NCI-H1930 (cell line): ENCODE measurements at regions not wholly inside any gene's neighbourhood (a gene's known extent, or its start where the extent isn't known, plus 50 kb on each side); places are given as distances from the start of the nearest gene placed in this dataset.

Source experiments
- DNase-seq, 2 experiments: peaks; one replicate each; lab custom pipeline; 2025; lab: John Stamatoyannopoulos, UW

GRCh38 chr4:177573507-177573906, 131.3 kb upstream of the AGA start:
- no peak for DNase-seq

- no peak for DNase-seq
These were observed 132.2 kb upstream of the AGA start for GRCh38 chr4:177574446-177574845.

- DNase-seq: no peak
These were observed 137.4 kb upstream of the AGA start for GRCh38 chr4:177579649-177580048.

GRCh38 chr4:177582992-177583391, 140.8 kb upstream of the AGA start:
- no peak for DNase-seq

GRCh38 chr4:177587989-177588388, 145.8 kb upstream of the AGA start:
- DNase-seq: no peak

- no peak for DNase-seq
These were observed 153.1 kb upstream of the AGA start for GRCh38 chr4:177595386-177595785.

GRCh38 chr4:177596035-177596434, 153.8 kb upstream of the AGA start:
- DNase-seq: no peak

- DNase-seq: no peak
These were observed 154.8 kb upstream of the AGA start for GRCh38 chr4:177596991-177597390.

GRCh38 chr4:177605252-177605651, 163.0 kb upstream of the AGA start:
- no peak for DNase-seq

GRCh38 chr4:177607111-177607573, 164.9 kb upstream of the AGA start:
- DNase-seq: no peak

- DNase-seq: no peak
These were observed 169.9 kb upstream of the AGA start for GRCh38 chr4:177611974-177612664.

GRCh38 chr4:177612684-177613083, 170.4 kb upstream of the AGA start:
- no peak for DNase-seq

- no peak for DNase-seq
These were observed 190.2 kb upstream of the AGA start for GRCh38 chr4:177632481-177632880.

GRCh38 chr4:177638871-177639270, 196.6 kb upstream of the AGA start:
- no peak for DNase-seq

- DNase-seq: no peak
These were observed 198.6 kb upstream of the AGA start for GRCh38 chr4:177640864-177641263.

GRCh38 chr4:177660223-177660622, 218.0 kb upstream of the AGA start:
- DNase-seq: no peak

- no peak for DNase-seq
These were observed 225.4 kb upstream of the AGA start for GRCh38 chr4:177667687-177668086.

- DNase-seq: no peak
These were observed 229.2 kb upstream of the AGA start for GRCh38 chr4:177671387-177671786.

GRCh38 chr4:177671845-177672244, 229.6 kb upstream of the AGA start:
- no peak for DNase-seq

- DNase-seq: no peak
These were observed 231.8 kb upstream of the AGA start for GRCh38 chr4:177673985-177674489.

- no peak for DNase-seq
These were observed 238.1 kb upstream of the AGA start for GRCh38 chr4:177680308-177680707.

- no peak for DNase-seq
These were observed 239.7 kb upstream of the AGA start for GRCh38 chr4:177681902-177682301.

GRCh38 chr4:177687117-177687516, 244.9 kb upstream of the AGA start:
- DNase-seq: no peak

- DNase-seq: no peak
These were observed 250.7 kb upstream of the AGA start for GRCh38 chr4:177692907-177693306.
